OCI-LY7 (cell line): ENCODE measurements at regions not wholly inside any gene's neighbourhood (a gene's known extent, or its start where the extent isn't known, plus 50 kb on each side); places are given as distances from the start of the nearest gene placed in this dataset.

Experiments used
- CTCF ChIP-seq: fragments of 200-600 bp; sonication (generic); conservative IDR thresholded peaks from 2 replicates; pipeline ENCODE4 v1.5.1; 2014; ENCODE audit warnings: mild to moderate bottlenecking, antibody characterized with exemption, low read length, moderate library complexity, mixed read lengths
- EZH2phosphoT487 ChIP-seq: fragments of 200-600 bp; sonication (generic); IDR thresholded peaks from 2 replicates; pipeline ENCODE4 v1.6.1; 2018; ENCODE audit warnings: low read depth, borderline replicate concordance, mild to moderate bottlenecking, mixed run types, antibody characterized with exemption, low read length, moderate library complexity, mixed read lengths

- TF ChIP-seq CTCF (no peak), EZH2phosphoT487 (no peak)
These were observed 130.3 kb upstream of the CDIN1 start for GRCh38 chr15:36449084-36449661.
